ENCODE measurements at regions not wholly inside any gene's neighbourhood (a gene's known extent, or its start where the extent isn't known, plus 50 kb on each side); places are given as distances from the start of the nearest gene placed in this dataset.
"Not testable (repeated sequence)": the region's sequence is repeated elsewhere in the genome, so short reads cannot be mapped to it uniquely, and the experiment has no call there.

DNA sequence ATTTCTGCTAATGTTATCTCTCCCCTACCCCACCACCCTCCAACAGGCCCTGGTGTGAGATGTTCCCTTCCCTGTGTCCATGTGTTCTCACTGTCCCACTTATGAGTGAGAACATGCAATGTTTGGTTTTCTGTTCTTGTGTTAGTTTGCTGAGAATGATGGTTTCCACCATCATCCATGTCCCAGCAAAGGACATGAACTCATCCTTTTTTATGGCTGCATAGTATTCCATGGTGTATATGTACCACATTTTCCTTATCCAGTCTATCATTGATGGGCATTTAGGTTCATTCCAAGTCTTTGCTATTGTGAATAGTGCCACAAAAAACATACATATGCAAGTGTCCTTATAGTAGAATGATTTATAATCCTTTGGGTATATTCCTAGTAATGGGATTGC lies 104.5 kb downstream of the ZNF33B start:
- not testable (repeated sequence) for DNase-seq

DNA sequence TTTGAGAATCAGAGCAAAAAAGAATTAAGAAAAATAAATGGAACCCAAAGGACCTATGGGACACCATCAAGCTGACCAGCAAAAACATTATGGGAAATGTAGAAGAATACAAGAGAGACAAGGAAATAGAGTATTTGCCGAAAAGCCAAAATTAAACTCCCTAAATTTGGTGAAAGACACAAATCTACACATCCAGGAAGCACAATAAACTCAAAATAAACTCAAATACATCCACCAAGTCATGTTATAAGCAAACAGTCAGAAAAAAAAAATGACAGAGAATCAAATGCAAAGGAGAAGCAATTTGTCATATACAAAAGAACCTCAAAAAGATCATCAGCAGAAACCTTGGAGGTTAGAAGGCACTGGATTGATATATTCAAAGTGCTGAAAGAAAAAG lies 105.4 kb downstream of the ZNF33B start:
- DNase-seq = no peak

DNA sequence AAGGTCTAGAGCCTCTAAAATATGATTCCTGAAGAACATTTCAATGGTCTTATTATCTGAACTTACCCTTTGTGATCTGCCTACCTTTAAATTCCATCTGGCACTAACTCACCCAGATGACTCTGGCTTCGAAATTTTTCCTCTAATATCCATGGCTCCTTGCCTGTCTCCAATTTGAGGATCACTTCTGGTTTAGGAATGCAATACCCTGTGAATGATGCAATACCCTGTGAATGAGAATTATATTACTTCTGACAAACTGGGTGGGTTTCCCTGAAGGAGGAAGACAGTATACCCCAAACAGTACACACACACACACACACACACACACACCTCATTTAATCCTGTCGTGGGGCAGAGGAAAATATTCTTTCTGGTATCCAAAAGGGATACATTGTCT lies 115.3 kb downstream of the ZNF33B start:
- DNase-seq = no peak

DNA sequence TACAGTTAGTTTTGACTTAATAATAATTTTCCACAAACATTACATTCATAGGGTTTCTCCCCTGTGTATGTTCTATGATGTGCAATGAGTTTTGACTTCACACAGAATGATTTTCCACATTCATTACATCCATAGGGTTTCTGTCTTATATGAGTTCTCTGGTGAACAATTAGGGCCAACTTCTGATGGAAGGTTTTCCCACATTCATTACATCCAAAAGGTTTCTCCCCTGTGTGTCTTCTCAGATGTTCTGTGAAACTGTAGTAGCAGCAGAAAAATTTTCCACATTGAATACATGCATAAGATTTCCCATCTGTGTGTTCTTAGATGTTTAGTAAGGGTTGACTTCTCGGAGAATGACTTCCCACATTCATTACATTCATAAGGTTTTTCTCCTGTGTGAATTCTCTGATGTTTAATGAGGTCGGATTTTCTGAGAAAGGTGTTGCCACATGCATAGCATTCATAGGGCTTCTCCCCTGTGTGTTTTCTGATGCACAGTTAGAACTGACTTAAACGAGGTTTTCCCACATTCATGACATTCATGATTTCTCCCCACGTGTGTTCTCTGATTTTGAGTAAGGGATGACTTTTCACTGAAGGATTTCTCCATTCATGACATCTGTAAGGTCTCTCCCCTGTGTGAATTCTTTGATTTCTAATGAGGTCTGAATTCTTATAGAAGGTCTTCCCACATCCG lies 118.5 kb downstream of the ZNF33B start:
- no peak for DNase-seq

- DNase-seq = no peak
These were observed 119.3 kb downstream of the ZNF33B start for GRCh38 chr10:42519079-42519478.

- DNase-seq = no peak
These were observed 124.4 kb downstream of the ZNF33B start for GRCh38 chr10:42513921-42514320.

- no peak for DNase-seq
These were observed 146.6 kb downstream of the ZNF33B start for GRCh38 chr10:42491801-42492200.

DNA sequence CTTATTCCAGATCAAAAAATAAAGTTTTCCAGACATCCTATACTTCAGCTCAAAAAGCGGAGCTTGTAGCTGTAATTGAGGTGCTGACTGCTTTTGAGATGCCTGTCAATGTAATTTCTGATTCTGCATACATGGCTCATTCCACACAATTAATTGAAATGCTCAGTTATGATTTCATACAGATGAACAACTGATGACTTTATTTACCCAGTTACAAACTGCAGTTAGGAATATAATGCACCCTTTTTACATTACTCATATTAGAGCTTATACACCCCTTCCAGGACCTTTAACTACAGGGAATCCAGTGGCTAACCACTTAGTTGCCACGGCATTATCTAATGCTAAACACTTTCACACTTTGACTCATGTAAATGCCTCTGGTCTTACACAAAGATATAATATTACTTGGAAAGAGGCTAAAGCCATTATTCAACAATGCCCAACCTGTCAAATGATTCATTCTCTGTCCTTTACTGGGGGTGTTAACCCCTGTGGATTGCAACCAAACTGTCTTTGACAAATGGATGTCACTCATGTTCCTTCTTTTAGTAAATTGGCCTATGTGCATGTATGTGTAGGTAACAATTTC lies 147.3 kb downstream of the ZNF33B start:
- DNase-seq = no peak

DNA sequence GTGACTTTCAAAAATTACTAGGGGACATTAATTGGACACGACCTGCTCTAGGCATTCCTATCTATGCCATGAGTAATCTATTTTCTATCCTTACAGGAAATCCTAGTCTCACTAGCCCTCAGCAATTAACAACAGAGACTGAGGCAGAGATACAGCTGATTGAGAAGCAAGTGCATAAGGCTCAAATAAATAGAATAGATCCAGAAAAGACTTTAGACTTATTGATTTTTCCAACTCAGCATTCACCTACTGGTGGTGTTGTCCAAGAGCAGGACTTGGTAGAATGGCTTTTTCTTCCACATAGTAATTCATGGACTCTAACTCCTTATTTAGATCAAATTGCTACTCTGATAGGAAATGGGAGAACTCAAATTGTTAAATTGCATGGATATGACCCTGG lies 148.0 kb downstream of the ZNF33B start:
- DNase-seq = no peak

- DNase-seq = no peak
These were observed 150.0 kb downstream of the ZNF33B start for GRCh38 chr10:42488416-42488815.

- no peak for DNase-seq
These were observed 156.0 kb downstream of the ZNF33B start for GRCh38 chr10:42482411-42482810.

- no peak for DNase-seq
These were observed 159.3 kb downstream of the ZNF33B start for GRCh38 chr10:42479057-42479456.

DNA sequence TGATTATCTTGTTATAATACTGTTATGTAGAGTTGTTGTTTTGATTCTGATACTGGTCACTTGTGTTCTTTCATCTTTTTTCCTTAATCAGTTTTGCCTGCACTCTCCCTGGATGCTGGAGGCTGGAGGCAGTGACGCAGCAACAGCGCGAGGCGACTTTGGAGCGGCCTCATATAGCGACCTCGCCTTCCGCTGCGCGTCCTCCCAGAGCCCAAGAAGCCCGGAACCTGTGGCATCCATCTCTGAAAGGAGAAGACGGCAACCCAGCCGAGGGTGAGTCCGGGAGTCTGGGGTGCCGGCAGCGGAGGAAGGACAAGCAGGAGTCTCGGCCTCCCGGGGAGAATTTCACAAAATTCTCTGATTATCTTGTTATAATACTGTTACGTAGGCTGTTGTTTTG lies 161.2 kb downstream of the ZNF33B start:
- DNase-seq = no peak

DNA sequence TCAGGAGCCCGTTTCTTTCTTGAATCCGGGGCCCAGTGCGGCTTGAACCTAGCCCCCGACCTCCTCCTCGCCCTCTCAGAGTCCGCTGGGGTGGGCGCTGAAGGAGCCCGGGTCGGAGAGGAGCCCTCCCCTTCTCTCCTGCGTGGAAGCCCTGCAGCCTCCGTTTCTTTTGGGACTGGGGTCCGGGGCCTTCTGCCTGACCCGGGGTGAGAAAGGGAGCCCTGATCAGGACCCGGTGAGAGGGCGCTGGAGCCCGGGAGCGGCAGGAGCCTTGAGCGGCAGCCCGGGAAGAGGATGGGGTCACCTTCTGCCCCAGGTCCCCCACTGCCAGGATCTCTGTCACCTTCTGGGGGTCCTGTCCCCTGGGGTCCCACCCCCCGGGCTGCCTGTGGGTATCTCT lies 162.3 kb downstream of the ZNF33B start:
- DNase-seq = no peak

- peak in 1 of 2 experiments; percentile 3 for DNase-seq
These were observed 162.9 kb downstream of the ZNF33B start for GRCh38 chr10:42475168-42476098.

- DNase-seq = no peak
These were observed 184.1 kb downstream of the ZNF33B start for GRCh38 chr10:42454313-42454712.

GRCh38 chr10:42431095-42431494 lies 207.3 kb downstream of the ZNF33B start:
- DNase-seq = no peak

DNA sequence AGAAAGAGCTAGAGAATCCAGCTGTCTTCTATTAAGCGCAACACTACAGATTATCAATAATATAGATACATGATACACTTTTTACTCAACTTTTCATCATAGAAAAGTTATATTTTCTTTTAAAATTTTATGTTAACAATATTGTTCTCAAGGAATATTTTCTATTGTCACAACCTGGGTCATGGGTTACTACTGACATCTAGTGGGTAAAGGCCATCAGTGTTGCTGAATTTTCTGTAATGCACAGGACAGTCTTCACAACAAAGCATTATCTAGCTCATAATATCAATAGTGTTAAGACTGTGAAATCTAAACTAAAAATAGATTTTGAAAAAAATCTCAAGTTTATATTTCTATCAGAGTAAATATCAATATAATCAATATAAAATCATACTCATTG lies 209.8 kb downstream of the ZNF33B start:
- DNase-seq = no peak

GRCh38 chr10:42422911-42423310 lies 215.5 kb downstream of the ZNF33B start:
- no peak for DNase-seq

GRCh38 chr10:42421812-42422211 lies 216.6 kb downstream of the ZNF33B start:
- no peak for DNase-seq

DNA sequence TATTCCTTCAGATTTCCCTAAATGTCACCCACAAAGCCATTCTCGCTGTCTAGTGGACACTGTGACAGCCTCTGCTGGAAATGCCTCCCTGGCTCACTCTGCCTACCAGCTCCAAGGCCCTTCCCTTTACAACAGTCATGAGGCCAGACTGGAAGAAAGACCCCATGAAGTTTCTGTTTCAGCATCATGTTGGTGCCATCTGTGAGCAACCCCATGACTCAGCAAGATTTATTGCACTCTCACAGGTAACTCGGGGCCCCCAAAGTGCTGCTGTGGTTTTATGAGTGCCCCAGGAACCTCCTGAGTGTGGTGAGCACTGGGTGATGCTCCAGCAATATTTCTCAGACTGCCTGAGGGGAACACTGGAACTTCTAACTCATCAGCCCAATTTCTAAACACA lies 218.6 kb downstream of the ZNF33B start:
- no peak for DNase-seq

DNA sequence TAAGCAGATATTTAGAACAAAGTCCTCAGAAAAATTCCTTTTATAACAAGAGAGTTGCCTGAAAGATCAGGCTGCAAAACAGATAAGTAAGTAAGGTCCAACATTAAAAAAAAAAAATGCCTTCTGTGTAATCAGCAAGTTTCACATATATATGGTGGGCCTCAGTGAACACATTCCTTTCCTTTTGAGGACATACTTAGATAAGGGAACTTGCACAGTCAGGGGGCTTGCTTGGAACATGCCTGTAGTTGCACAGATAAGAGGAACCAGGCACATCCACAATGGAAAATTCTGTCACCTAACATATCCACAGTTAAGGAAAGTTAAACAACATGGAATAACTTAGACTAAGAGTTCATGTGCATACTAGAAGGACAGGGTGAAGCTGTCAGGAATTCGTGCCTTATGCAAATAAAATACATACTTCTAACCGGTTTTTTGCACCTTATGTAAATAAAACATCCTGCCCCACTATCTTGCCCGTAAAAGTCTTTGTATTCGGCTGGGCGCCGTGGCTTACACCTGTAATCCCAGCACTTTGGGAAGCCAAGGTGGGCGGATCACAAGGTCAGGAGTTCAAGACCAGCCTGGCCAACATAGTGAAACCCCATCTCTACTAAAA lies 257.3 kb downstream of the ZNF33B start:
- no peak for DNase-seq

DNA sequence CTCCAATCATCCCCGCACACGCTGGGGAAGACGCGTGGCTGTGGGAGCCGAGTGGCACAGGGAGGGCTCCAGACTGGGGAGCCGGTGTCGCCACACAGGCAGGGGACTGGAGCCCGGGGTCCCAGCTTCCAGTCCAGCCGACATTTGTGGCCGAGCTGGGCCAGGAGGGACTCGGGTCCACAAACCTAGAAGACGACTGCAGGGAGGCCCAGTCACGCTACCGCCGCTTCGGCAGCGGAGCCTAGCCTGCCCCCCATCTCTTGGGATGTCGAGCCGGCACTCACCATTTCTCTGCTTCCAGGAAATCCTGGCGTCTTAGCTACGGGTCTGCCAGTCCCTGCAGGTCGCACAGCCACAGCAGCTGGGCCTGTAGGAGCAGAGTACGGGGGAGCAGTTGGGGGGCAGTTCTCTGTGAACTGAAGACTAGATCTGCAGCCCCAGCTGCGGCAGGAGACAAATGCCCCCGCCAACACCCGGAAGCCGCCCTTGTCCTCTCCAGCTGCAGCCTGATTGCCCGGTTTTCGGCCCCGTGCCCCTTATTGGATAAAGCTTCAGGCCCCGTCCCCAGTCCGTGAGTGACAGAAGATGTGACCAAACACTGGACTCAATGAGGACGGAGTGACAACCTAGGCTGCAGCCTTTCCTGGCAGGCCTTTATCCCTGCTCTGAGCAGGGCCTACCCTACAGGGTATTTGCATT lies 270.7 kb downstream of the ZNF33B start:
- DNase-seq = peak; percentile 13 to 17

Measured in activated CD4-positive, alpha-beta T cell treated with anti-CD3 and anti-CD28 coated beads, Interleukin-2, amount 50 U/mL, for 48 hours (primary cell).